ENCODE measurements at regions not wholly inside any gene's neighbourhood (a gene's known extent, or its start where the extent isn't known, plus 50 kb on each side); places are given as distances from the start of the nearest gene placed in this dataset.

GRCh38 chr1:164210211-164210739 lies 348.7 kb upstream of the PBX1 start:
- no peak for DNase-seq (ENCODE audit: insufficient read length)
- FAIRE-seq: no peak
- no peak for TF ChIP-seq POLR2AphosphoS5 (IDR thresholded peaks at IDR 0.05; ENCODE audit: low read depth, low read length)
- no peak for TF ChIP-seq TAF1 (IDR thresholded peaks at IDR 0.05; ENCODE audit: borderline replicate concordance, low read depth, low read length)
- TF ChIP-seq POLR2A (IDR thresholded peaks at IDR 0.05; ENCODE audit: low read depth, low read length): no peak

- FAIRE-seq (no peak), DNase-seq (ENCODE audit: insufficient read length) (no peak)
- TF ChIP-seq POLR2A (IDR thresholded peaks at IDR 0.05; ENCODE audit: low read depth, low read length) (no peak), TAF1 (IDR thresholded peaks at IDR 0.05; ENCODE audit: borderline replicate concordance, low read depth, low read length) (no peak), POLR2AphosphoS5 (IDR thresholded peaks at IDR 0.05; ENCODE audit: low read depth, low read length) (no peak)
Measured at GRCh38 chr1:164223378-164223777, 335.6 kb upstream of the PBX1 start.

GRCh38 chr1:164225011-164225410 lies 334.0 kb upstream of the PBX1 start:
- no peak for FAIRE-seq
- TF ChIP-seq POLR2A (IDR thresholded peaks at IDR 0.05; ENCODE audit: low read depth, low read length): no peak
- no peak for TF ChIP-seq TAF1 (IDR thresholded peaks at IDR 0.05; ENCODE audit: borderline replicate concordance, low read depth, low read length)
- no peak for TF ChIP-seq POLR2AphosphoS5 (IDR thresholded peaks at IDR 0.05; ENCODE audit: low read depth, low read length)
- no peak for DNase-seq (ENCODE audit: insufficient read length)

GRCh38 chr1:164226977-164227376 lies 332.0 kb upstream of the PBX1 start:
- FAIRE-seq: no peak

GRCh38 chr1:164228928-164229327 lies 330.1 kb upstream of the PBX1 start:
- no peak for DNase-seq (ENCODE audit: insufficient read length)
- no peak for TF ChIP-seq TAF1 (IDR thresholded peaks at IDR 0.05; ENCODE audit: borderline replicate concordance, low read depth, low read length)
- no peak for TF ChIP-seq POLR2AphosphoS5 (IDR thresholded peaks at IDR 0.05; ENCODE audit: low read depth, low read length)
- no peak for TF ChIP-seq POLR2A (IDR thresholded peaks at IDR 0.05; ENCODE audit: low read depth, low read length)
- no peak for FAIRE-seq

More at GRCh38 chr1:164226977-164227376, 332.0 kb upstream of the PBX1 start:
- TF ChIP-seq POLR2AphosphoS5 (IDR thresholded peaks at IDR 0.05; ENCODE audit: low read depth, low read length) (no peak), TAF1 (IDR thresholded peaks at IDR 0.05; ENCODE audit: borderline replicate concordance, low read depth, low read length) (no peak), POLR2A (IDR thresholded peaks at IDR 0.05; ENCODE audit: low read depth, low read length) (no peak)
- DNase-seq (ENCODE audit: insufficient read length): no peak

- DNase-seq (ENCODE audit: insufficient read length): no peak
- no peak for TF ChIP-seq POLR2AphosphoS5 (IDR thresholded peaks at IDR 0.05; ENCODE audit: low read depth, low read length)
- TF ChIP-seq TAF1 (IDR thresholded peaks at IDR 0.05; ENCODE audit: borderline replicate concordance, low read depth, low read length): no peak
- no peak for TF ChIP-seq POLR2A (IDR thresholded peaks at IDR 0.05; ENCODE audit: low read depth, low read length)
- no peak for FAIRE-seq
Measured at GRCh38 chr1:164233149-164233548, 325.8 kb upstream of the PBX1 start.

GRCh38 chr1:164240081-164240480 lies 318.9 kb upstream of the PBX1 start:
- FAIRE-seq (no peak), DNase-seq (ENCODE audit: insufficient read length) (no peak)
- no peak for TF ChIP-seq POLR2A (IDR thresholded peaks at IDR 0.05; ENCODE audit: low read depth, low read length)

GRCh38 chr1:164250365-164250764 lies 308.6 kb upstream of the PBX1 start:
- TF ChIP-seq TAF1 (IDR thresholded peaks at IDR 0.05; ENCODE audit: borderline replicate concordance, low read depth, low read length) (no peak), POLR2AphosphoS5 (IDR thresholded peaks at IDR 0.05; ENCODE audit: low read depth, low read length) (no peak), POLR2A (IDR thresholded peaks at IDR 0.05; ENCODE audit: low read depth, low read length) (no peak)
- FAIRE-seq (no peak), DNase-seq (ENCODE audit: insufficient read length) (no peak)

GRCh38 chr1:164256456-164256855 lies 302.5 kb upstream of the PBX1 start:
- FAIRE-seq: no peak
- no peak for DNase-seq (ENCODE audit: insufficient read length)
- TF ChIP-seq POLR2A (IDR thresholded peaks at IDR 0.05; ENCODE audit: low read depth, low read length) (no peak), TAF1 (IDR thresholded peaks at IDR 0.05; ENCODE audit: borderline replicate concordance, low read depth, low read length) (no peak), POLR2AphosphoS5 (IDR thresholded peaks at IDR 0.05; ENCODE audit: low read depth, low read length) (no peak)

- FAIRE-seq (no peak), DNase-seq (ENCODE audit: insufficient read length) (no peak)
Measured at GRCh38 chr1:164261691-164262240, 297.2 kb upstream of the PBX1 start.

GRCh38 chr1:164263540-164263939 lies 295.4 kb upstream of the PBX1 start:
- no peak for FAIRE-seq
- DNase-seq (ENCODE audit: insufficient read length): no peak
- TF ChIP-seq POLR2AphosphoS5 (IDR thresholded peaks at IDR 0.05; ENCODE audit: low read depth, low read length) (no peak), POLR2A (IDR thresholded peaks at IDR 0.05; ENCODE audit: low read depth, low read length) (no peak), TAF1 (IDR thresholded peaks at IDR 0.05; ENCODE audit: borderline replicate concordance, low read depth, low read length) (no peak)

More at GRCh38 chr1:164261691-164262240, 297.2 kb upstream of the PBX1 start:
- TF ChIP-seq POLR2A (IDR thresholded peaks at IDR 0.05; ENCODE audit: low read depth, low read length): no peak
- TF ChIP-seq TAF1 (IDR thresholded peaks at IDR 0.05; ENCODE audit: borderline replicate concordance, low read depth, low read length): no peak
- TF ChIP-seq POLR2AphosphoS5 (IDR thresholded peaks at IDR 0.05; ENCODE audit: low read depth, low read length): no peak

GRCh38 chr1:164265232-164265631 lies 293.8 kb upstream of the PBX1 start:
- no peak for DNase-seq (ENCODE audit: insufficient read length)
- no peak for FAIRE-seq

More at GRCh38 chr1:164265232-164265631, 293.8 kb upstream of the PBX1 start:
- TF ChIP-seq TAF1 (IDR thresholded peaks at IDR 0.05; ENCODE audit: borderline replicate concordance, low read depth, low read length) (no peak), POLR2AphosphoS5 (IDR thresholded peaks at IDR 0.05; ENCODE audit: low read depth, low read length) (no peak), POLR2A (IDR thresholded peaks at IDR 0.05; ENCODE audit: low read depth, low read length) (no peak)

Measured in GM12892 (cell line).